ENCODE measurements at regions not wholly inside any gene's neighbourhood (a gene's known extent, or its start where the extent isn't known, plus 50 kb on each side); places are given as distances from the start of the nearest gene placed in this dataset.

- Histone ChIP-seq H3K79me2 (ENCODE audit: insufficient read depth, low read length) (no peaks in the 10 kb centered on the region), H3K9me2 (replicated peaks; ENCODE audit: insufficient read depth, low read length) (no peaks in the 10 kb centered on the region), H3K4me2 (ENCODE audit: low read depth, low read length, poor library complexity, severe bottlenecking) (no peak overlapping the region), H4K20me1 (ENCODE audit: low read depth, low read length) (no peaks in the 10 kb centered on the region), H2AFZ (ENCODE audit: low read depth, low read length, severe bottlenecking) (no peak overlapping the region), H3K27me3 (ENCODE audit: low read length) (no peaks in the 10 kb centered on the region), H3K9me3 (ENCODE audit: insufficient read depth, low read length) (no peaks in the 10 kb centered on the region), H3K27ac (ENCODE audit: low read depth, low read length) (no peak overlapping the region), H3K9ac (ENCODE audit: low read length) (no peak overlapping the region), H3K36me3 (ENCODE audit: low read length) (no peaks in the 10 kb centered on the region), H3F3A (ENCODE audit: insufficient read depth) (no peaks in the 10 kb centered on the region), H3K4me3 (ENCODE audit: insufficient read depth, low read length, poor library complexity, severe bottlenecking) (no peak overlapping the region)
- TF ChIP-seq, protein P1, sequence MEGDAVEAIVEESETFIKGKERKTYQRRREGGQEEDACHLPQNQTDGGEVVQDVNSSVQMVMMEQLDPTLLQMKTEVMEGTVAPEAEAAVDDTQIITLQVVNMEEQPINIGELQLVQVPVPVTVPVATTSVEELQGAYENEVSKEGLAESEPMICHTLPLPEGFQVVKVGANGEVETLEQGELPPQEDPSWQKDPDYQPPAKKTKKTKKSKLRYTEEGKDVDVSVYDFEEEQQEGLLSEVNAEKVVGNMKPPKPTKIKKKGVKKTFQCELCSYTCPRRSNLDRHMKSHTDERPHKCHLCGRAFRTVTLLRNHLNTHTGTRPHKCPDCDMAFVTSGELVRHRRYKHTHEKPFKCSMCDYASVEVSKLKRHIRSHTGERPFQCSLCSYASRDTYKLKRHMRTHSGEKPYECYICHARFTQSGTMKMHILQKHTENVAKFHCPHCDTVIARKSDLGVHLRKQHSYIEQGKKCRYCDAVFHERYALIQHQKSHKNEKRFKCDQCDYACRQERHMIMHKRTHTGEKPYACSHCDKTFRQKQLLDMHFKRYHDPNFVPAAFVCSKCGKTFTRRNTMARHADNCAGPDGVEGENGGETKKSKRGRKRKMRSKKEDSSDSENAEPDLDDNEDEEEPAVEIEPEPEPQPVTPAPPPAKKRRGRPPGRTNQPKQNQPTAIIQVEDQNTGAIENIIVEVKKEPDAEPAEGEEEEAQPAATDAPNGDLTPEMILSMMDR (IDR thresholded peaks at IDR 0.05; ENCODE audit: insufficient read depth, low read length, poor library complexity, severe bottlenecking), result no peak
- TF ChIP-seq EZH2phosphoT487 (conservative IDR thresholded peaks at IDR 0.05; ENCODE audit: low read length), result no peak
Observed at GRCh38 chrX:36844857-36845256, 163.3 kb upstream of the FAM47C start.

- TF ChIP-seq, protein P1 (IDR thresholded peaks at IDR 0.05; ENCODE audit: insufficient read depth, low read length, poor library complexity, severe bottlenecking), result no peak
- Histone ChIP-seq H3K9me2 (replicated peaks; ENCODE audit: insufficient read depth, low read length) (no peaks in the 10 kb centered on the region), H3F3A (ENCODE audit: insufficient read depth) (no peaks in the 10 kb centered on the region), H3K27me3 (ENCODE audit: low read length) (no peaks in the 10 kb centered on the region), H3K36me3 (ENCODE audit: low read length) (no peaks in the 10 kb centered on the region), H4K20me1 (ENCODE audit: low read depth, low read length) (no peaks in the 10 kb centered on the region), H3K4me3 (ENCODE audit: insufficient read depth, low read length, poor library complexity, severe bottlenecking) (no peak overlapping the region), H3K9ac (ENCODE audit: low read length) (no peak overlapping the region), H2AFZ (ENCODE audit: low read depth, low read length, severe bottlenecking) (no peak overlapping the region), H3K4me2 (ENCODE audit: low read depth, low read length, poor library complexity, severe bottlenecking) (no peak overlapping the region), H3K9me3 (ENCODE audit: insufficient read depth, low read length) (no peaks in the 10 kb centered on the region), H3K27ac (ENCODE audit: low read depth, low read length) (no peak overlapping the region), H3K79me2 (ENCODE audit: insufficient read depth, low read length) (no peaks in the 10 kb centered on the region)
Observed at GRCh38 chrX:36847496-36847895, 160.7 kb upstream of the FAM47C start.

DNA sequence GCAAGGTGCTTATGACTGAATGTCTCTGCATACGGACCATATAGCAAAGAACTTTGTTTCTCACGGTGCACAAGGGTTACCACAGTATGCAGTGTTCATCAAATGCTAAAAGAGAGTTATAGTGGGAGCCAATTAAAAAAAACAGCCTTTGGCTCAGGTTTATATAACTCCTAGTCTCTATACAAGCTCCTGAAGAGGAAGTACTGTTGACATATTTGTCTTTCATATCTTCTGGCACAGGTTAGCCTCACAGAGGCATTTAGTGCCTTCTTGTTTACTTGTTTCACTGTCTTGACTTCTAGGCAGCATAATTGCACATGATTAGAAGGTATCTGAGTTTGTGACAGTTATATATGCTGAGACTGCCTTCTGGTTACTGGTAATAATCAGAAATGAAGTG, 158.8 kb upstream of the FAM47C start:
- H3K4me3 ChIP-seq (ENCODE audit: insufficient read depth, low read length, poor library complexity, severe bottlenecking), result no peak overlapping the region
- H2AFZ ChIP-seq (ENCODE audit: low read depth, low read length, severe bottlenecking), result no peak overlapping the region
- TF ChIP-seq, protein P1 (IDR thresholded peaks at IDR 0.05; ENCODE audit: insufficient read depth, low read length, poor library complexity, severe bottlenecking), result no peak
- no peak for TF ChIP-seq EZH2phosphoT487 (conservative IDR thresholded peaks at IDR 0.05; ENCODE audit: low read length)
- no peaks in the 10 kb centered on the region for H4K20me1 ChIP-seq (ENCODE audit: low read depth, low read length)
- H3K36me3 ChIP-seq (ENCODE audit: low read length), result no peaks in the 10 kb centered on the region
- H3K9ac ChIP-seq (ENCODE audit: low read length), result no peak overlapping the region
- H3K79me2 ChIP-seq (ENCODE audit: insufficient read depth, low read length), result no peaks in the 10 kb centered on the region
- H3K9me3 ChIP-seq (ENCODE audit: insufficient read depth, low read length), result no peaks in the 10 kb centered on the region
- no peak overlapping the region for H3K27ac ChIP-seq (ENCODE audit: low read depth, low read length)
- H3F3A ChIP-seq (ENCODE audit: insufficient read depth), result no peaks in the 10 kb centered on the region
- no peaks in the 10 kb centered on the region for H3K9me2 ChIP-seq (replicated peaks; ENCODE audit: insufficient read depth, low read length)
- no peaks in the 10 kb centered on the region for H3K27me3 ChIP-seq (ENCODE audit: low read length)
- H3K4me2 ChIP-seq (ENCODE audit: low read depth, low read length, poor library complexity, severe bottlenecking), result no peak overlapping the region

- H3K36me3 ChIP-seq (ENCODE audit: low read length), result no peaks in the 10 kb centered on the region
- H4K20me1 ChIP-seq (ENCODE audit: low read depth, low read length), result no peaks in the 10 kb centered on the region
- H3K9me2 ChIP-seq (replicated peaks; ENCODE audit: insufficient read depth, low read length), result no peaks in the 10 kb centered on the region
- no peaks in the 10 kb centered on the region for H3K27me3 ChIP-seq (ENCODE audit: low read length)
- H3K9me3 ChIP-seq (ENCODE audit: insufficient read depth, low read length), result no peaks in the 10 kb centered on the region
- H3K9ac ChIP-seq (ENCODE audit: low read length), result no peak overlapping the region
- no peaks in the 10 kb centered on the region for H3F3A ChIP-seq (ENCODE audit: insufficient read depth)
- no peak for TF ChIP-seq EZH2phosphoT487 (conservative IDR thresholded peaks at IDR 0.05; ENCODE audit: low read length)
- TF ChIP-seq, protein P1 (IDR thresholded peaks at IDR 0.05; ENCODE audit: insufficient read depth, low read length, poor library complexity, severe bottlenecking), result no peak
- H2AFZ ChIP-seq (ENCODE audit: low read depth, low read length, severe bottlenecking), result no peak overlapping the region
- H3K79me2 ChIP-seq (ENCODE audit: insufficient read depth, low read length), result no peaks in the 10 kb centered on the region
- no peak overlapping the region for H3K4me2 ChIP-seq (ENCODE audit: low read depth, low read length, poor library complexity, severe bottlenecking)
- no peak overlapping the region for H3K4me3 ChIP-seq (ENCODE audit: insufficient read depth, low read length, poor library complexity, severe bottlenecking)
- H3K27ac ChIP-seq (ENCODE audit: low read depth, low read length), result no peak overlapping the region
Observed at GRCh38 chrX:36856849-36857248, 151.3 kb upstream of the FAM47C start.

Measured in SU-DHL-6 (cell line).